M059J (cell line): ENCODE measurements at regions not wholly inside any gene's neighbourhood (a gene's known extent, or its start where the extent isn't known, plus 50 kb on each side); places are given as distances from the start of the nearest gene placed in this dataset.
A peak's percentile ranks its signal among the peaks of the same experiment; 100 is the strongest.
"Not testable (repeated sequence)": the region's sequence is repeated elsewhere in the genome, so short reads cannot be mapped to it uniquely, and the experiment has no call there.

Experiments
- DNase-seq: peaks from one replicate; pipeline ENCODE4 v3.0.0-alpha.2; 2012; ENCODE audit warnings: low read depth

DNA sequence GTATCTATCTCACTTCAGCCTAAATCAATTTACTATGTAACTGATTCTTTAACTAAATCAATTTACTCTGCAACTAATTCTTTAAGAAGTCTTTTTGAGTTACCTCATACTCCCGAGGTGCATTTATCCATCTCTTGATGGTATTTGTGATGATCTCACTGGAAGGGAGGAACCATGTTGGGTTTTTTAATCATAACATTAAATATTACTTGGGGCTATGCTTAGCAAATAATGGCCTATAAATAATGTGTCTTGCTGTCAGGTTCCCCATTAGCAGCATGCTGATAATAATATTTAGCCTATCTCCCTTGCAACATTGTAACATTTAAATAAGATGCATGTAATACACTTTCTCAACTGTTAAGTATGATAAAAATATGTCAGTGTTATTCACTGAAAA, 411.3 kb downstream of the SLITRK1 start:
- DNase-seq = no peak

DNA sequence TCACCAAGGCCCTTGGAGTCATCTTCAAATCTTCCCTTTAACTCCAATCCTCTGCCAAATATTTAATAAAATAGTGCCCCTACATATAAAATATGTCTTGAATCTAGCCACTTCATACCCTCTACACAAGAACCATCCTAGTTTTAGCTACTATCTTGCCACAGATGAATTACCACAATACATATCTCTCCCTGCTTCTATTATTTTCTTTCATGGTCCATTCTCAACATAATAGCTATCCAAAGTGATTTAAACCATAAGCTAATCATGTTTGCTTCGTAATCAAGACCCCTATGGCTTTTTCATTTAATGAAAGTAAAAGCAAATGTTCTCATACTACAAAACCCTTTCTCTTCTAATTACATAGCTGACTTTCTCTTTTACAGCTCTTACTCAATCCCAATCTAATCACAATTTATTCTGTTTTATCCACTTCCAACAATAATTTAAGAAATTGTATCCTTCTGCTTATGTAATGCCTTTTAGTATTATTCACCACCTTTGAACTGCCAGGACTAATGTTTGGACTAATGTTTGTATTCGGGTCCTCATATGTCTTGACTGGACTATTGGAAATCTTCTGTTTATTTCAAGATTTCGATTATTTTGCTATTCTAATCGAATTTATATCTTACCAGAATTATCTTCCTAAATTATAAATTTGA, 412.0 kb downstream of the SLITRK1 start:
- no peak for DNase-seq

DNA sequence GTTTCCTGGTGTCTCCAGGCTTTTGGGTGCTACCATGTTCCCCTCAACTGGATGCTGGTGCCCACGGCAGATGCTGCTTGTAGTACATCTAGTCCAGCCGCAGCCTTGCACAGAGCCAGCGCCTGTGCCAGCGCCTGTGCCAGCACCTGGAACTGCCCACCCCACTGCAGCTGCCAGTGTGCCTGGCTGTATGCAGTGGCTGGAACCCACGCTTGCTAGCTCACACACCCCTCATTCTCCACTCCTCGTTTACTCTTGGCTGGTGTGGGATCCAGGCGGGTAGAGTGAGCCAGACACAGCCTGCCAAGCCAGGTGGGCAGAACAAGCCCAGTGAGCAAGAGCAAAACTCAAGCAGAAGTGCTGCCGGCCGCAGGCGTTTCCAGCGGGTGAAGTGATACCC, 428.6 kb downstream of the SLITRK1 start:
- no peak for DNase-seq

DNA sequence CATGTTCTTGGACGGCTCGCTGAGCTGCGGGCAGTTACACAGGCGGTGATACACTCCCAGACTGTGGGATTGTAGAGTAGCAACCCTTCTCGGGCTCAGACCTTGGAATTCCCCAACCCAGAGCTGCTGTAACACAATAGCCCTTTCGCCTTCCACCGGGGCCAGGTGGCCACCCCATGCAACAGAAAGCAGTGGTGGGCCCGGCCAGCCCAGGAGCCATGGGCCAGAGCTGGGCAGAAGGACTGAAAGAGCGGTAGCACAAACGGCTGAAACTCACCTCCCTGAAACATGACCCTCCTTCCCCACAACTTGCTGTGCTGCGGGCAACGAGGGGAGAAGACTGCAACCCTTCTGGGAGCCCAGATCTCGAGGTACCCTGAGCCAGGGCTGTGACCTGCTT, 429.0 kb downstream of the SLITRK1 start:
- DNase-seq = no peak

DNA sequence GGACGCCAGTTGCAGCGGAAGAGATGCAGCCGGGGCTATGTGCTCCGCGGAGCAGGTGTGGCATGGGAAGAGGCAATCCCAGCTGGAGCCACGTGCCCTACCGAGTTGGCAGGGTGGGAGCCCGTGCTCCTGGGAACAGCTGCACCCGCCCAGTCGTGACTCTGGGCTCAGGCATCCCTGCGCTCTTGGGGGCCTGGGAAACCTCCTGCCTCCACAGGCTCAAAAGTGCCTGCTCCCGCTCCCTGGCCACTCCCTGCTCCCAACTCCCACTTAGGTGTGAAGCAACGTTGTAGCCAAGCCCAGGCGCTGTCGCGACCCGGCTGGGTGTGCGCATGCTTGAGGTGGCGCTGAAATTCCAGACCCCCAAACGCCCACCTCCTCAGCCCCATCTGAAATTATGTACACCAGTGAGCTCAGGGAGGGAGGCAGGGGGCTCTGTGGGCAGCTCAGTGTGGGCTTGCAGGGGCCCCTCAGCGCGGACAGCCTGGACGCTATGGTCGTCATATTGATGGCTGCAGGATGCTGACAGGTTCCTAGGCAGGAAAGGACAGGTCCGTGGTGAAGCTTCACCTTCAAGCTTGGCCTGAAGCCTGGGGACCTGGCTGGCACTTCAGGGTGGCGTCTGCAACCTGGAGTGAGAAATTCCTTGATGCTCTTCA, 429.9 kb downstream of the SLITRK1 start:
- no peak for DNase-seq

DNA sequence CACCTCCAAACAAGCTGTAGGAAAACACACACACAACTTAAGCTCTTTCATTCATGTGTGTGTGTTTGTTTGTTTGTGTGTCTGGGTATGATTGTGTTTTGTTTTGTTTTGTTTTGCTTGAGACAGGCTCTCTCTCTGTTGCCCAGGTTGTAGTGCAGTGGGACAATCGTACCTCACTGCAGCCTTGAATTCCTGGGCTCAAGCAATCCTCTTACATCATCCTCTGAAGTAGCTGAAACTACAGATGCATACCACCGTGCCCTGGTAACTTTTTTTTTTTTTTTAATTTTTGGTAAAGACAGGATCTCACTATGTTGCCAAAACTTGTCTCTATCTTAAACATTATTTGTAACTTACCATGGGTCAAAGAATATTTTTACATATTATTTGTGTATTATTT, 431.7 kb downstream of the SLITRK1 start:
- peak; percentile 2 for DNase-seq

DNA sequence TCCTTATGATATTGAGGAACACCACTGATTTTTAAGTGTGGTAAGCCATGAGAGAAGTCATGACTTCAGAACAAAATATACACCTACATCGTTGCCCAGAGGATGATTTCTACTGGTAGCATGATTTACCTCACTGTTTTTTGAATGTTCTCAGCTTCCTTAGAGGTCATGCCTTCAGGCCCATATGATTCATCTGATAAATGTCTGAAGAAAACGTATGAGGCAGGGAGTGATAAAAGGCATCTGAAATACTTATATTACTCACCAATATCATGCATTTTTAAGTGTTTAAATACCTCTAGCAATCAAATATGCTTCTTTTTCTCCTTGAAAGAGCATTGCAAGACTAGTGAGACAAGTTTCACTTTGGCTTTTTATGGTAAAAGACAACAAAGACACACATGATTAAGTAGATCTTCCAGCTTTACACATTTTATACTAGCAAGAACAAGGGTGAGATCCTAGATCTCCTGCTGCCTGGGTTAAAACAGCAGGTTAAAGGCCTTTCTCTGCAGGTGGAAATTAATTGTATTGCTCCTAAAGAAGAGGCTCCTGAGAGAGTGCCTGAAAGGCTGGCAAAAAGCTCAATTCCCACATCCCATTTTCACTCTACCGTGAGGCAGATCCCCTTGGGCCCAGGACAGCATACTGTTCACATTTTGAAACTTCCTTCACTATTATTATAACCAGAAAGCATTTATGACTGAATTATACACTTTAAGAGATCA, 432.4 kb downstream of the SLITRK1 start:
- DNase-seq = peak; percentile 48

DNA sequence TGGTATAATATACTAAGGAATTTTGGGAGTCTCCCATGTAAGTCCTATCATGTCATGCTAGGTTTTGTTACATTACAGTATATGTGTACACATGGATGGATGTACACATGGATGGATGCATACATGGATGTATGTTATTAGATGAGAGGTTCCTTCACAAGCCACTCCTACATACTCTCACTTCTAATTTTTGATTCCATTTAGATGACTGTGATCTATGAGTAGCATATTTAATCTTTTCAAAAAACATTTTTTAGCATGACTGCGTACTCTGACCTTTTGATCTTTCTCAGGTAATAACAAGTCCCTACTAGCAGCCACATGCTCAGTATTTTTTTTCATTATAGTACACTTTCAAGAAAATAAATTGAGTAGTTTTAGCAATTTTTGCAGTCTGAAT, 441.8 kb downstream of the SLITRK1 start:
- no peak for DNase-seq

DNA sequence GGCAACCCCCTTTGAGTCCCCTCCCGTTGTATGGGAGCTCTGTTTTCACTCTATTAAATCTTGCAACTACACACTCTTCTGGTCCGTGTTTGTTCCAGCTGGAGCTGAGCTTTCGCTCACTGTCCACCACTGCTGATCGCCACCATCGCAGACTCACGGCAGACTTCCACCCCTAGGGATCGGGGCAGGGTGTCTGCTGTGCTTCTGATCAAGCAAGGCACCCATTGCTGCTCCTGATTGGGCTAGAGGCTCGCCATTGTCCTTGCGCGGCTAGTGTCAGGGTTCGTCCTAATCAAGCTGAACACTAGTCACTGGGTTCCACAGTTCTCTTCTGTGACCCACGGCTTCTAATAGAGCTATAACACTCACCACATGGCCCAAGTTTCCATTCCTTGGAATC, 442.8 kb downstream of the SLITRK1 start:
- not testable (repeated sequence) for DNase-seq

DNA sequence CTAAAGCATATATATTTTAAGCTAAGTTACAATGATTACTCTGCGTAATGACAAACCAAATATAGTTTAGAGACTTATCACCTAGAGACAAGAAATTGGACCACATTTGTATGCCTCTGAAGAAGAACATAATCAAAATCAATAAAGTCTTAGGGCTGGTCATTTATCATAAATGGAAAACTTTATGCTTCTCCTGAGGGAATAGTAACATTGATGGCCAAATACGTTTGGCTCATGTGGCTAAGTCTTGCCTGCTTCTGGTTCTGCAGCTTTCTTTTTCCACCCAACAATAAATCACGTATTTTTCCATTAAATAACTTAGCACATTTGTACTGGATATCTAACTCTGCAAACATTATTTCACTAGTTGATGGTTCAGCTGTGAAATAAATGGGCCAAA, 458.4 kb downstream of the SLITRK1 start:
- DNase-seq = no peak

DNA sequence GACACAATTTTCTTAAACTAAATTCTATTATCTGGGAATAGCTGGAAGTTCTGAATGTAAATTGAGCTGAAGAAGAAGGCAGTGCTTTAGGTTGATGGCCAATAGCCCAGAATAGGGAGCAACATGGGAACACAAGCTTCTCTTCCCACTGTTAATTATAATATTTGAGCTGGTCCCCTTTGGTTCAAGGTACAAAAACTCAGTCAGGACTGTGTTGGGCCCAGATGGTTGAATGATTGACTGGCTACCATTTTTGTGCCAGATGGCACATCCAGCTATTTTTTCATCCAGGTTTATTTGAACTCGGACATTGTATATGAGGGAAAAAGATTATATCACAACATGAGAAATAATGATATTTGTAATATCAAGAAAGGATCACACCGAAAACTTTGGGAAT, 458.9 kb downstream of the SLITRK1 start:
- DNase-seq = no peak

DNA sequence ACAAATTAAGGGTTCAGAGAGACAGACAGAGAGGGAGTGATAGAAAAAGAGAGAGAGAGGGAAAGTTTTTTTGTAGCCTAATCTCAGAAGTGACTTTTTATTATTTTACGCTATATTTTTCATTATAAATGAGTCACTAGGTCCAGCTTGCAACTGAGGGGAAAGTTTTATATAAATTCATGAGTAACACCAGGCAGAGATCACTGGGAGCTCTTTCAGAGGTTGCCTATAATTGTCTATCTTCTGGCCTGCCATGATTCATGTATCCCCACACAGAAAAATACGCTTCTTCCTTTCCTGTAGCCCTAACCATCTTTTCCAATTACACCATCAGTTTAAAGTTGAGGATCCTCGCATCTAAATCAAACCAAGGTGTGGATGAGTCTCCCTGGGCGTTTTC, 467.9 kb downstream of the SLITRK1 start:
- peak; percentile 4 for DNase-seq

DNA sequence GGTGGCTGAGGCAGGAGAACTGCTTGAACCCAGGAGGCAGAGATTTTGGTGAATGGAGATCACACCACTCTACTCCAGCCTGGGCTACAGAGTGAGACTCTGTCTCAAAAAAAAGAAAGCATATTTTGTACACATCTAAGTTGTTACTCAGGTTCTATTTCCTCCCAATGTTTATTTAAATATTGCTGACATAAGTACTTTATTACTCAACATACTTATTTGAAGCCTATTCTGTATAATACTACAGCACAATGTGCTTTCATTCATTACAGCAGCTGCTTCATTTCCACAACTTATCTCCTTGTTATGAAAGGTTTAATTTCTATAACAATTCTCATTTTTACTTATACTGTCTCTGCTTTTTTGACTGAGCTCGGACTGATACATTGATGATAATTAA, 495.7 kb downstream of the SLITRK1 start:
- no peak for DNase-seq

DNA sequence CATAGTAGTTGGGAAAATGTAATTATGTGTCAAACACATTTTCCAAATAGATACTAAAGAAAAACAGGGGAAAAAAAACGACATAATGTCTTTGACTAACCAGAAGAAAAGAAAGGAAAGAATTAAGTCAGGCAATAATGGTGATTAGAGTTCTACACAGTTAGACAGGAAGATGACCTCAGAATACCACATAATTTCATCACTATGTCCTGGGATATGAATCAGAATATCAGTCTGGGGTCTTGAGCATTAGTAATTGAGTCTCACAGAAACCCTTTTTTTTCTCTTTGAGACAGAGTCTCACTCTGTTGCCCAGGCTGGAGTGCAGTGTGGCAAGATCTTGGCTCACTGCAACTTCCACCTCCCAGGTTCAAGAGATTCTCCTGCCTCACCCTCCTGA, 503.4 kb downstream of the SLITRK1 start:
- no peak for DNase-seq

DNA sequence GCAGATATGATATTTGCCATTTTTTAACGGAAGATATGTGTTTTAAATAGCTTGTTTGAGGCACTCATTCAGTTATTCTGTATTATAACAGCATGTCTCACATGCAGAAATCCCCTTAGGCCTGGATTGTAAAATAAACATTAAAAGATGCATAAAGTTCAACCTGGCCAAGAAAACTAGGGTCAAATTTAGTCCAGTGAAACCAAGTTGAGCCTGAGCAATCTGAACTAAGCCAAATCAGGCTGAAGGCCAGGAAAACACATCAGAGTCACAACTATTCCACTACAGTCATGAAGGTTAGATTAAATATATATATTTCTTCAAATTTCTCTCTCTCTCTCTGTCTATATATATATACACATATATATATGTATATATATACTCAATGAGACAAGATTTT, 504.8 kb downstream of the SLITRK1 start:
- no peak for DNase-seq

DNA sequence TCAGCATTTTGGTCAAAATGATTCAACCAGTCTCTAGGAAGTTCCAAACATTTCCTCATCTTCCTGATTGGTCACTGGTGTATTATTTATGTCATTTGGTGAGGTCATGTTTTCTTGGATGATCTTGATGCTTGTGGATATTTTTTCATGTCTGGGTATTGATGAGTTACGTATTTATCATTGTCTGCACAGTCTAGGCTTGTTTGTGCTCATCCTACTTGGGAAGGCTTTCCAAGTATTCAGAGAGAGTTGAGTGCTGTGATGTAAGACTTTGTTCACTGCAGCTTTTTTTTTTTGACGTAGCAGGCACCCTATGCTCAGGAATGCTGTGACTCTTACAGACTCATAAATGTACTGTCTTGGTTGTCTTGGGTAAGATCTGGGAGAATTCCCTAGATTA, 509.5 kb downstream of the SLITRK1 start:
- DNase-seq = no peak

DNA sequence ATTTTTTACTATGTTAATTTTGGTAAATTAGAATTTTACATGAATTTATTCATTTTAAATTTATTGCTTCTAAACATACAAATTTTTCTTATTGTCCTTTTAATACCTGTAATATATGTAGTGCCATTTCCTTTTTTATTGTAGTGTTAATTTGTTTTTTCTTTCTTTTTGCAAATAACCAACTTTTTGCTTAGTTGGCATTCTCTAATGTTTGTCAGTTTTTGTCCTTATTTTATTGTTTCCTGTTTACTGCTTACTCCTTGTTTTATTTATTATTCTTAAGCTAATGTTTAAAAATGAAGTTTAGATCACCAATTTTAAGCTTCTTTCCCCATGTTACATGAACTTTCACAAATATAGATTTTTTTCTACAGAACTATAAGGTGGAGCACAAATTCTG, 516.6 kb downstream of the SLITRK1 start:
- no peak for DNase-seq

DNA sequence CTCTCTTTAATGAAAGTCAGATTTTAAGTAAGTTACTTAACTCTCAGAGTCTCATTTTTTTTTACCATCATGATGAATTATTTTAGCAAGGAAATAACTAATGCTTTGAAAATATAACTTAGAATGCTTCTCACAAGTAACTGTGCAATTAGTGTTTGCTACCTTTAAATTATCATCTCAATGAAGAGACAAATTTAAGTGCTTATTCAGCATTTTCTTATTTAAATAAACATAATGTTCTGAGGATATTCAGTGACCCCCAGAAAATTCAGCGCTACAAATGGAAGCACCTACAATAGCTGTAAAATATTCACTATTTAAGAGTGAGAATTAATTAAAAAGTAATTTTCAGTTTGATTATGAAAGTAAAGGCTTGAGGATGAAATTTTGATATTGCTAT, 527.2 kb downstream of the SLITRK1 start:
- no peak for DNase-seq

DNA sequence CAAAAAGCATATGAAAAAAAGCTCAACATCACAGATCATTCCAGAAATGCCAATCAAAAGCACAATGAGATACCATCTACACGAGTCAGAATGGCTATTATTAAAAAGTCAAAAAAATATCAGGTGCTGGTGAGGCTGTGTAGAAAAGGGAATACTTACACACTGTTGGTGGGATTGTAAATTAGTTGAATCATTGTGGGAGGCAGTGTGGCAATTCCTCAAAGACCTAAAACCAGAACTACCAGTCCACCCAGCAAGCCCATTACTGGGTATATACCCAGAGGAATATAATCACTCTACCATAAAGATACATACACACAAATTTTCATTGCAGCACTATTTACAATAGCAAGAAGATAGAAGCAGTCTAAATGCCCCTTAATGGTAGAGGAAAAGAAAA, 529.9 kb downstream of the SLITRK1 start:
- no peak for DNase-seq

DNA sequence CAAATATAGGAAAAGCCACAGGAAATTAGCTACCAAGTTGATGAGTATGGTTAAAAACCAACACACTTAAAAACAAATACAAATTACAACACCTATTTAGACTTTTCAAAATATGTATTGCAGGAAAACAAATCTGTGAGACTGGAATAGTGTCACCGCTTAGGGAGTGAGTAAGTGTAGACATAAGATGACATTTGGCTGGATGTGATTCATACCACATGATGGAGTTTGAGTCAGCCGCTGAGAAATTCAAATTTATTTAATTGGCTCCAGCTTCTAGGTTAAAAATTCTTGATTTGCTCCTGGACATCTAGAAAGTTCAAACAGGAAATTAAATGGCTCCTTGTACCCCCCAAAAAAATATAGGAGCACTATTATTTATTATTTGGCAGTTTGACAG, 531.7 kb downstream of the SLITRK1 start:
- peak; percentile 19 for DNase-seq

DNA sequence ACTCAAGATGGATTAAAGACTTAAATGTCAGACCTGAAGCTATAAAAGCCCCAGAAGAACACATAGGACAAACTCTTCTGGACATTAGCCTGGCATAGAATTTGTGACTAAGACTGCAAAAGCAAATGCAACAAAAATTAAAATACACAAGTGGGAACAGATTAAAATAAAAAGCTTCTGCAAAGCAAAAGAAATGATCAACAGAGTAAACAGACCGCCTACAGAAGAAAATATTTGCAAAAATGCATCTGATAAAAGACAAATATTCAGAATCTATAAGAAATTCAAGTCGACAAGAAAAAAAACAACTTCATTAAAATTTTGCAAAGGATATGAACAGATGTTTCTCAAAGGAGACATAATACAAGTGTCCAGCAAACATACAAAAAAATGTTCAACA, 537.8 kb downstream of the SLITRK1 start:
- DNase-seq = no peak

DNA sequence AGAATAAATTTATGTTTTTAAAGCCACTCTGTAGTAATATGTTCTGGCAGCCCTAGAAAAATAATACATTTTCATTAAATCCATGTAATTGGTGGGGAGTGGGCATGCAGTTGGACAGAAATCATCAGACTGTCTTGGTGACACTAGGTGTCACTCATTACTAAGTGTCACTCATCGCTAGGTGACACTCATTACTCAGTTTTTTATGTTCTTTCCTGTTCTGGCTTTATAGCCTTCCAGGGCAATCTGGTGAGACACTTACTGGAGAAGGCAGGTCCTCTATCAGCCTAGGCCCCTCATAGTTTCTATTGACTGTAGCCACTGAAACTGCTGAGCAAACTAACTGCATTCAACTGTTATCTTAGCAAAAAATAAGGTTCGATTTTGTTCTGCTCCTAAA, 542.1 kb downstream of the SLITRK1 start:
- no peak for DNase-seq
